ENCODE measurements at regions not wholly inside any gene's neighbourhood (a gene's known extent, or its start where the extent isn't known, plus 50 kb on each side); places are given as distances from the start of the nearest gene placed in this dataset.

DNA sequence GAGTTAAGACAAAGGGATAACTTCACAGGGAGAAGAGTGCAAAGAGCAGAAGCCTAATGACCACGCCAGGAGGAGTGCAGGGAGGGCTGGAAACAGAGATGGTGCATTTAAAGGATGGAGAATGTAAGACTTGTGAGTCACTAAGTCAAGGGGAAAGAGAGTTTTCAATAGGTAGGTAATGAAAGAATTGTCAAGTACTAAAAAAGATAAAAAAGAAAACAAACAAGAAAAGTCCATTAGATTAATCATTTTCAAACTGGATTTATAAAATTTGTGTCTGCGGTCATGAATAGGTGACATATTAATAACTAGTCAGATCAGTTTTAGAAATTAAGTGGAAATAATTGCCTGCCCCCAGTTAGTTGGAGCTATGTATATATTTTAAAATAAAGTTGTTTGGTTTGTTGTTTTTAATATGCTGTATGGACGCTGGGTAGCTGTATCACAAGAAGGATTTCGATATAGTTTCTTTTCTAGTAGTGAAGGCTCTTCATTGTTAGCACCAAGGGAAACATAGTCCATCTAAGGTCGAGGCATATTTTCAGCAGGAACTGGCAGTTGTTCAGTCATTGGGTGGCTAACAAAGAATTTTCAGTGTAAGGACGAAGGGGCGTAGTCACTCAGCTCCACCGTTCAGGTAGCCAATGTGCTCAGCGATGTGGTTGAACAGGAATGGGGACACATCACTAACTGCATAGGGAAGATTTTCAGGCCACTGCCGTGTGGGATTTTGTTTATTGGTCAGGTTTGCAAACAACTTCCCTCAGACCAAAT lies 203.0 kb downstream of the TGFB2 start:
- Histone ChIP-seq H3K9me3 (no peaks in the 10 kb centered on the region), H3K36me3 (no peaks in the 10 kb centered on the region), H3K4me3 (no peak overlapping the region), H3K27me3 (replicated peaks in 1 of 7) (no peaks in the 10 kb centered on the region), H3K27ac (no peak overlapping the region), H3K4me1 (no peaks in the 10 kb centered on the region)
- TF ChIP-seq, protein P1, sequence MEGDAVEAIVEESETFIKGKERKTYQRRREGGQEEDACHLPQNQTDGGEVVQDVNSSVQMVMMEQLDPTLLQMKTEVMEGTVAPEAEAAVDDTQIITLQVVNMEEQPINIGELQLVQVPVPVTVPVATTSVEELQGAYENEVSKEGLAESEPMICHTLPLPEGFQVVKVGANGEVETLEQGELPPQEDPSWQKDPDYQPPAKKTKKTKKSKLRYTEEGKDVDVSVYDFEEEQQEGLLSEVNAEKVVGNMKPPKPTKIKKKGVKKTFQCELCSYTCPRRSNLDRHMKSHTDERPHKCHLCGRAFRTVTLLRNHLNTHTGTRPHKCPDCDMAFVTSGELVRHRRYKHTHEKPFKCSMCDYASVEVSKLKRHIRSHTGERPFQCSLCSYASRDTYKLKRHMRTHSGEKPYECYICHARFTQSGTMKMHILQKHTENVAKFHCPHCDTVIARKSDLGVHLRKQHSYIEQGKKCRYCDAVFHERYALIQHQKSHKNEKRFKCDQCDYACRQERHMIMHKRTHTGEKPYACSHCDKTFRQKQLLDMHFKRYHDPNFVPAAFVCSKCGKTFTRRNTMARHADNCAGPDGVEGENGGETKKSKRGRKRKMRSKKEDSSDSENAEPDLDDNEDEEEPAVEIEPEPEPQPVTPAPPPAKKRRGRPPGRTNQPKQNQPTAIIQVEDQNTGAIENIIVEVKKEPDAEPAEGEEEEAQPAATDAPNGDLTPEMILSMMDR (IDR thresholded peaks at IDR 0.05 in 8 of 11, conservative IDR thresholded peaks at IDR 0.05 in 3 of 11), result no peak
- TF ChIP-seq POLR2A (IDR thresholded peaks at IDR 0.05) (no peak), POLR2AphosphoS5 (IDR thresholded peaks at IDR 0.05) (no peak)
- DNase-seq, result no peak
- 67 to 81% (median 71%) methylated on average over 9 to 10 of the region's 10 CpGs for WGBS, 5 donors
- intact Hi-C loops (cut with DNase I; ENCODE audit: low total_unique reads), result no loop called here

DNA sequence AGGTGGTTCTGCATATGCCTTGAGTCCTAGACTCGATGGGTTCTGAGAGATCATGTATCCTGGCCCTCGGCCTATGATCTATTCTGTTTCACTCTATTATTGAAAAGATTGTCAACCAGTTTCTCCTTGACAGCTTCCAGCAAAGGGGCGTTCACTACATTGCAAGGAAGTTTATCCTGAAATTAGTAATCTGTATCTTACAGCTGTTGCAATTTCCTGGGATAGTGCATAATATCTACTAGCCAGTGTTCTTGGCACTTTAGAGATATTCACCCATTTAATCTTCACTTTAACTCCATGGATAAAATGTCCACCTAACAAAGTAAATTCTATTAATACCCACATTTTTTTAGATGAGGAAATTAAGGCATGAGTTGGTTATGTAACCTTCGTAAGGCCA lies 203.6 kb downstream of the TGFB2 start:
- Histone ChIP-seq H3K27ac (no peak overlapping the region), H3K27me3 (replicated peaks in 1 of 7) (no peaks in the 10 kb centered on the region), H3K9me3 (no peaks in the 10 kb centered on the region), H3K4me1 (no peaks in the 10 kb centered on the region), H3K4me3 (no peak overlapping the region), H3K36me3 (no peaks in the 10 kb centered on the region)
- intact Hi-C loops (cut with DNase I; ENCODE audit: low total_unique reads), result no loop called here
- TF ChIP-seq POLR2AphosphoS5 (IDR thresholded peaks at IDR 0.05) (no peak), POLR2A (IDR thresholded peaks at IDR 0.05) (no peak)
- TF ChIP-seq, protein P1 (IDR thresholded peaks at IDR 0.05 in 8 of 11, conservative IDR thresholded peaks at IDR 0.05 in 3 of 11), result no peak
- no peak for DNase-seq
- 74 to 84% (median 79%) methylated on average over 4 of the region's 4 CpGs for WGBS, 5 donors

DNA sequence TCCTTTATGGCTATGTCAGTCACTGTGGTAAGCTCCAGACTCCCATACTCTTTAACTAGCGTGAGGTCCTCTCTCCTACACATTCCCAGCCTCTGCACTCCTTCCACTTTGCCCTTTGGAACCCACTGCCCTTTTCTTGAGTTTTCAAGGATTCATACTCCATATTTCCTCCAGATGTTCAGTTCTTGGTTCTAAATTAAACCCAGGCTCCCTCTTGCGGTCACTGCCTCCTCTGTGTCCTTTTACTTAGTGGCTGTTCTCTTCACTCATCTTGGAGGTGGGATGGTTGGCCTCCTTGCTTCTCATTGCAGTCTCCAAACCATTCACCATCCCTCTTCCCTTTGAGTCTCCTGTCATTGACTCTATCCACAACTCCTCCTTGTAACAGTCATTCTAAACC lies 208.1 kb downstream of the TGFB2 start:
- no peak overlapping the region for H3K4me3 ChIP-seq
- no peak for TF ChIP-seq POLR2AphosphoS5 (IDR thresholded peaks at IDR 0.05)
- TF ChIP-seq, protein P1 (IDR thresholded peaks at IDR 0.05 in 8 of 11, conservative IDR thresholded peaks at IDR 0.05 in 3 of 11), result no peak
- TF ChIP-seq POLR2A (IDR thresholded peaks at IDR 0.05), result no peak
- H3K4me1 ChIP-seq, result no peaks in the 10 kb centered on the region
- intact Hi-C loops (cut with DNase I; ENCODE audit: low total_unique reads), result no loop called here
- H3K27me3 ChIP-seq (replicated peaks in 1 of 7), result peaks cover 0 to 5% (median 0%) of the 10 kb centered on the region in 7 donors
- H3K9me3 ChIP-seq, result no peaks in the 10 kb centered on the region
- H3K27ac ChIP-seq, result no peak overlapping the region
- no peaks in the 10 kb centered on the region for H3K36me3 ChIP-seq
- no peak for DNase-seq
- 85 to 91% (median 86%) methylated on average over 2 of the region's 2 CpGs for WGBS, 5 donors

DNA sequence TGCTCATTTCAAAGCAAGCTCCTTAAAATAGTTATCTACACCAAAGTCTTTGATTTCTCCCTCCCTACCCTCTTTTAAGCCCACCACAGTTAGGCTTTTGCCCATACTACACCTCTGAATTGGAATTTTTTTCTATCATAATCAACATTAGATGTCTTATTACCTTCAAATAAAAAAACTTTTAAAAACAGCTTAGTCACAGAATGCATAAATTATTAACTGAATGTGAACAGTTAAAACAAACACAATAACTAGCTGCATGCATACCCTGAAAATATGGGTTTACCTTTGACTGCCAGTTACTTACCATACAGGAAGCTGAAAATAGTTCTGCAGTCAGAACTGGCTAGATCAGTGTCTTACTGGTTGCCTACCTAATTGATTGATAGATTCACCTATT lies 210.9 kb downstream of the TGFB2 start:
- no peak overlapping the region for H3K27ac ChIP-seq
- no peaks in the 10 kb centered on the region for H3K9me3 ChIP-seq
- intact Hi-C loops (cut with DNase I; ENCODE audit: low total_unique reads), result no loop called here
- no peaks in the 10 kb centered on the region for H3K4me1 ChIP-seq
- DNase-seq, result no peak
- peaks cover 0 to 5% (median 0%) of the 10 kb centered on the region in 7 donors for H3K27me3 ChIP-seq (replicated peaks in 1 of 7)
- no peaks in the 10 kb centered on the region for H3K36me3 ChIP-seq
- TF ChIP-seq, protein P1 (IDR thresholded peaks at IDR 0.05 in 8 of 11, conservative IDR thresholded peaks at IDR 0.05 in 3 of 11), result no peak
- no peak for TF ChIP-seq POLR2AphosphoS5 (IDR thresholded peaks at IDR 0.05)
- TF ChIP-seq POLR2A (IDR thresholded peaks at IDR 0.05), result no peak
- no peak overlapping the region for H3K4me3 ChIP-seq
